GM19023 (cell line): ENCODE measurements at regions not wholly inside any gene's neighbourhood (a gene's known extent, or its start where the extent isn't known, plus 50 kb on each side); places are given as distances from the start of the nearest gene placed in this dataset.
"Not testable (repeated sequence)": the region's sequence is repeated elsewhere in the genome, so short reads cannot be mapped to it uniquely, and the experiment has no call there.

Experiments used
- ATAC-seq: cut with Tn5 transposase; IDR thresholded peaks from one replicate; pipeline ENCODE4 v1.9.1; 2021; ENCODE audit warnings: mild to moderate bottlenecking, moderate library complexity; ENCODE audit not compliant: unreplicated experiment

DNA sequence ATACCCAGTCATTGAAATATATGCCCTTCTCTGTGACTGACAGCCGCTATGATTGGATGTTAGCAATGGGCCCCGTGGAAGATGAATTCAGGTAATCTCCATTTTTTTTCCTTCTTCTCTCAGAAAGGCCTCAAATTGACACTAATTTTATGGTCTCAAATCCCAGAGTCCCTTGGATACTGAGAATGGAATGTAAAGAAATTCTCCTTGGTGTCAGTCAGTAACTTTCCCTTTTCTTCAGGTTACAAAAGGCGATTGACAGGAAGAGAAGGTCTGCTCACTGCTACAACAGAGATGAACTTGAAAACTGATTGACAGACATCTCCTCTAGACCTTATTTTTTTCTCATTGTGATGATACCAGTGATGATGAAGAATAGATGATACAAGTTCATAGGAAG lies 748.3 kb downstream of the MAT2B start:
- no peak for ATAC-seq

DNA sequence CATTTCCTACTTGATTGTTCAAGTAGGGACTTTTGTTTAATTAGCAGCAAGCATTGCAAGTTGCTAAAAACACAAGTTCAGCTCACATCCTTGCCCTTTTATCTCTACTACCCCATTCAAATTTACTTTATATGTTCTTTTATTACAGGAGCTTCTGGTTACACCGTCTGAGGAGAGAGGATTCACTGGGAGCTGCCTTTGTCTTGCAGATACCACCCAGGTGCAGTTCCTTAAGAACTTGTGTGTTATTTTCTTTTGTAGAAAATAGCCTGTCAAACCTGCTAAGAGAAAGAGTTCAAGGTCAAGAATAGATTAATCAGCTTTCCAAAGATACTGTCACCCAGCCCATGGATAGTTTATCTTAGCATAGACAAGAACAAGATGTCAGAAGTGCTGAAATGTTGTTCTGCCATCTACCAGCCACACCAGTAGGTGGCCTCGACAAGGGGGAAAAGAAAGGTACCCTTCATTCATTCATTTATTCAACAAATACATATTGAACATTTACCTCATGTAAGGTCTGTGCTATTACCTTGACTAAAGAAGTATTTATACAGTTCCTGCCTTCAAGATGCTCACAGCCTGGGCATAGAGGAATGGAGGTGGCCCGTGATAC lies 750.3 kb downstream of the MAT2B start:
- ATAC-seq: no peak

DNA sequence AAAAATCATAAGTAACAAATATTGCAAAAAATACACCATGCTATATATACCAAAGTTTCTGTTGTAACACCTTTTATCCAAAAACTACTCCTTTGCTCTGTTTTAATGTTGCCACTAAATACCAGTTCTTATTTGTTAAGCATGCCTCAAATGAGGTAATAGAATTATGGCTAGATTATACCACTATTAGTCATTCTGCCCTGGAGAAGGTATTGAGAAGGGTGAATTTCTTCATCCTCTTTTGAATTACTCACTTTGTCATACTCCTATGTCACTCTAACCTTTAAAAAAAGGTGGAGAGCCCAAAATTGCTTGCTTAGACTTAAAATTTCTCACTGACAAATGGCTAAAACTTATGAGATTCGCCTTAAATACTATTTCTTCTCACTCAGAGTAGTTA lies 750.9 kb downstream of the MAT2B start:
- ATAC-seq: no peak

DNA sequence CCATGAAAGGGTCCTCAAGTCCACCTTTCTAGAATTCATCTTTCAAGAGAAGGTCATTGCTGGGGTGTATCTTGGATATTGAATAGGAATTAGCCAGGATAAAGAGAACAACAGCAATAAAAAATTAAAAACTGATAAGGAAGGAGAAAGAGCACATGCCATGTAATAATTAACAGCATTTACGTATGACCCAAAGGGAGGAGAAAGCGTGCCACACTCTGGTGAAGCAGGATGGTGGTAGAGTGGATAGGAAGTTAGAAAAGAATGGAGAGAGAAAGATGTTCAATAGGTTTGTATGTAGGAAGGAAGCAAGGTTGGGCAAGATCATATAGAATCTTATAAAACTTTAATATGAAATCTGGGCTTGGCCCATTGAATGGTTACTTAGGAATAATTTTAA lies 751.5 kb downstream of the MAT2B start:
- ATAC-seq: no peak

DNA sequence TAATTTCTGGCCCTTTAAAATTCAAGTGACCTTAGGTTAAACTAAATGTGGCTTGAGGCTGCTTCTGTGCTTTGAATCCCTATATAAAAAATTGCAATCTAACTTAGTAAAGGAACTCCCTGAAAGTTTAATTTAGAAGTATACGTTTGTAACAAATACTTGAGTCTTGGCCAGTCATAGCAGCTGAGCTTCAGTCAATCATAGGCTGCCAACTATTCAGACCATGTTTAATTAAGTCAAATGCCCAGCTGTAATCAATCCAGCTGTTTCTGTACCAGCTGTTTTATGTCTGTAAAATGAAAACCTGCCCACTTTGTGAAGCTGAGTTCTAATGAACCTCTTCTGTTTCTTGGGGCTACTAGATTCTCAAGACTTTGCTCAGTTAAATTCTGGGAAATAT lies 760.1 kb downstream of the MAT2B start:
- ATAC-seq: no peak

DNA sequence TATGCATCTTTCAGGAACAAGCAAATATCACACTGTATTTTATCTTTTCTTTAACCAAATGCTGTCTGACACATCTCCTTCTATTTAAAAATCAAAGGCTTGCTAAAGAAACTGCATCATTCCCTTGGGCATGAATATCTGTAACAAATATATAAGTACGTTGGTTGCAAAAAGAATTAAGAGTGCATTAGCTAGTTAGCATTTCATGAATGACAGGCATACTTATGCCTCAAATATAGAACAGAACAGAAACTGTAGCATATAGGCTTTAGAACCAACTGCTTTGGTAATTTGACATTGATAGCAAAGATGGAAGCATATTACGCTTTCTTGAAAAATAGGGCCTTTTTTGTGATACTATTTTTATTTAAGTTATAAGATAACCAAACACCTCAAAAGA lies 761.2 kb downstream of the MAT2B start:
- no peak for ATAC-seq

DNA sequence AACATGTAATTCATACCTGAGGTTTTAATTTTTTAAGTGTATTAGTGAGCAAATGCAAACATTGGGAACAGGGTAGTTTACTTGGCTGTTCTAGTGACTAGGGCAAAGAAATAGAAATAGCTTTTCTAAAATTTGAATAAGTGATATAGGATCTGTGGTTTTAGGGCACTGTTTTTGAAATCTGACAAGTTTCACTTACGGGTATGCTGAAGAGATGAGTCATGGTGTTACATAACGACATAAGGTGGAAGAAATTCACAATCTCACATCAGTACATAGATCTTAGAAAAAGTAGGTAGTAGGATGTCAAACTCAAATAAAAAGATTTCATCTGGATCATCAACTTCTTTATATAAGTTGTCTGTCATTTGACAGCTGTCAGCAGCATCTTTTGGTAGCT lies 772.3 kb downstream of the MAT2B start:
- no peak for ATAC-seq

DNA sequence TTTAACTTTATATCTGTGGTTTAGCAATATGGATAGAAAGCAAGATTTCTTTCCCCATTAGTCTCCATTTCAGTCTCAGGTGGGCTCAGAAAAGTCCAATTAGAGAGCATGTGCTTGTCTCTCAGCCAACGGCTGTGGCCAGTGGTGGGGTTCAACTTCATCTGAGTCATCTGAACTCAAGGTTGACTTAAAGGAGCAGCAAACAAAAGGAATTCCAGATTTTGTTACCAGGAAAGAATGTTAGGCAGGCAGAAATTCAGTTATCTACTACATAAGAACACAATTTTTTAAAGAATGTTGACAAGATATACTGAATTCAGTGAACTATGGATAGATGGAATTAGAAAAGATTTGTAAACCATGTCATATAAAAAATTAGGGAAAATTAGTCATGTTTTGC lies 784.1 kb downstream of the MAT2B start:
- no peak for ATAC-seq

DNA sequence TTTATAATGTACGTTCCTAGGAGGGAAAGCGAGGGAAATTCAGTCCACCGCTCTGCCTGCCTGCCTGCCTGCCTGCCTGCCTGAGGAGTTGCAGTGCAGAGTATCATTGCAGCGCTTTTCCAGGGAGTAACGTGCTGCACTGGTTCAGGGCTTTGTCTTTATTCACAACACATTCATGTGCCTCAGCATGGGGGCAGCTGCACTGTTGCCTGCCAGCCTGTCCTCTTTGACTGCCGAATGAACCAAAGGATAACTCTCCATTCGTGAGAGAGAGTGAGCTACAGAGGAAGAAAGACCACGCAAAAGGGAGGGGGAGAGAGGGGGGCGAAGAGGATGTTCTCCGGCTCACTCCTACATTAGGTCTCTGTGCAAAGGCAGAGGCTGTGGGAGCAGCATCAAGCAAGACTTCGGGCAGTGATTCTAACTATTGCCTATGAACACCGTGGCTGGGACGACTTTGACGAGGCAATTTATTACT lies 791.2 kb downstream of the MAT2B start:
- ATAC-seq: no peak

DNA sequence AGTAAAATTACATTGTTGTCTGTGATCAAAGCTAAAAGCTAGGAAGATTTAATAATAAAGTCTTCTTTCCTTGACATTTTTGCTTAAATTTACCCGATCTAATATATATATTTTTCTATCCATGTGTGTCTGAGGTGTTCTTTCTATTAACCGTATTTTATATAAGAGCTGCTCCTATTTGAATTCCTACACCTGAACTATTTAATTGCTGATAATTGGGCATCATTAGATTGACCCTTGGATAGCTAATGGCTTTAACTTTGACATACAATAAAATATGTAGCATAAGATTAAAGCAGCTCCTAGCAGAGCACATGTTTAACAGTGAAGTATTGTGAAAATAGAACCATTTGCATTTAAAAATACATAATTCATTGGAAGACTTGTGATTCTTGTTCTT lies 792.7 kb downstream of the MAT2B start:
- no peak for ATAC-seq

DNA sequence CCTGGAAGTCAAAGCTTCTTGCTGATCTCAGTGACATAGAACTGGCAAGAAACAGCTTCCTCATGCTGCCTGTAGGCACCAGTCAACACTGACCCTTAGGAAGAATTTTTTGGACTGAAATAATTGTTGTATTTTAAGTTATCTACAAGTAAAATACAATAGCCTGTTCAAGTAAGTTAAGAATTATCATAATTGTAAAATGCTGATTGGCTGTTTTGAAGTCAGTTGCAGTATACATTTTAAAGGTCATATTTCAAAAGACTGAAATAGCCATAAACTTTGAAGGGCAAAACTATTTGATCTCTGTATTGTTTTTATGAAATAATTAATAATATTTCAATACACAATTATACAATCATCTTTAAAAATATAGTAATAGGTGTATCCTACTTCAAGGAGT lies 794.9 kb downstream of the MAT2B start:
- no peak for ATAC-seq

DNA sequence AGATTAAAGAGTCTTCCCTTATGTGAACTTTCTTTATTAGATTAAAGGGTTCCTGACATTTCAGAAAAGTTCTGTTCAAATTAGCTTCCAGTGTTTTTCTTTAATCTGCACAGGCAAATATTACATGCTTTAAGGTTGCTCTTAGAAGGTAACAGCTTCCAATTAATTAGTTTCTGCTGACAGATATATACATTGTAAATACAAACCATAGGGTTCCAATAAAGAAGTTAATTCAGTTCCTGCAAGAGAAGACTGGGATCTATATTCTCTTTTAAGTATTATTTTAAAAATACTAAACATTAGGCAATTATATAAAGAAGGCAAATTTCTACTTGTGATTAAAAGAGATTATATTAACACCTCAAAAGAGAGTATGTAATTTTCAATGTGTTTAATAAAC lies 795.7 kb downstream of the MAT2B start:
- ATAC-seq: no peak

DNA sequence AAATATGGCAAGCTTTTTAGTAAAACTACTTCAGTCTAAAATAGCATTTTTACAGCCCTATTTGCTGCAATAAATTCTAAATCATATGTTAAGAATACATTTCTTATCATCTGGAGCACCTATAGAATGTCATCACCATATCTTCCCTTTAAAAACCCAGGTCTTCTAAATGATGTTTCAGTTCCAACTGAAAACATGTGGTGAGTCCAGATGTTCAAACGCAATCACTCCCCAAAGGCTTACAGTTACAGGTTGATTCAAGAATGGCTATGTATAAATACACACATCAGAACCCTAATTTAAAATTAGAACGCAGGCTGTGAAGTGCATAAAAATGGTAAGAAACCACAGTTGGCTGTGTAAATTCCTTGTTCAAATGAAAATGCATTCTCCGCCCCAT lies 796.3 kb downstream of the MAT2B start:
- ATAC-seq: no peak

DNA sequence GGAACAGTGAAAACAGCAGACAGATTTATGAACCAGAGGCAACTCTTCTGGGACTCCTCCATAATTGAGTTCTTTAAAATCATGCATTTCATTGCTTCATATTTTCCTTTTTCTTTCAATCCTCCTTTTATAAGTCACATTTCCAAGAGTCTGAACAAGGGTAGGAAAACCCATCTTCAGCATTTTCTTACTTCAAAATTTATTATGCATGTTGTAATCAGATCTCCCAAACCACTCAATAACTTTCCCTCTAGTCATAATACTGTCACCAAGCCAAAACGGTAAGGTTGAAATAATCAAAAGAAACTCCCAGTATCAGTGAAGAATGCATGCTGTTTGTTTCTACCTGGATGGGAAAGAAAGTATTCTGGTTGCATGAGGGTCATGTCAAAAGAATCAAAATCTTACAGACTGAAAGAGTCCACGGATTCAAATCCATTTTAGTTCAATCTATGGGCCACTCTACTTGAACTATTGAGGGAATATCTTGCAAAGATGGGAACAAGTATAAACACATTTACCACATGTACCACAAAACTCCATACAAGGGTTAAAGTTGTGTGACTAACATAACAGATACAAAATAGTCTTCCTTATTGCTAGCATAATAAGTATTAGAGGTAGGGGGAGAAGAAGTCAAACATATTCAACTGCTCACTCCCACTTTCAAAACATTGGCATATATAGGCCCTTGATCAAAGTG lies 797.3 kb downstream of the MAT2B start:
- no peak for ATAC-seq

DNA sequence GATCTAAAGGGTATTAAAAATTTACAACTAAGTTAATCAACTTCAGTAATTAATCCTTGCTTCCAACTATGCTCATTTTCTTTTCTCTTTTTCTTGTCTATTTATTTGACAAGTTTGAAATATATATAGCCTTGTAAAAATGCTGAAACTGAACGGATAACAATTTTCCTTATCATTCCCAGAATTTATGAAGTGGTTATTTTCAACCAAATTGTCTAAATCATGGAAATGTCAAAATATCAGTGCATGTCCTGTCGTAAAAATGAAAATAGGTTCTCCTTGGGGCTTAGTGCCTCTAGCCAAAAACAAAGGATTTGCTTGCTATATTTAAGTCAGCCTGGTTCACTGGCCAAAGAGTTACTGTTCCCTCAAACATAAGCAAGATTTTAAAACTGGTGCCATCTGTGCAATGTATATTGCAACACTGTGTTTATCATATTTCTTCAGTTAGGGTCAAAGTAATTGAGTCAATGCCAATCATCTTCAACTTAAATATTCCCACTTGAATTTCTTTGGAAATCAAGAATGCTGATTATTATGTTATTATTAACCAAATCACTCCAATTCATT lies 798.3 kb downstream of the MAT2B start:
- ATAC-seq: no peak

DNA sequence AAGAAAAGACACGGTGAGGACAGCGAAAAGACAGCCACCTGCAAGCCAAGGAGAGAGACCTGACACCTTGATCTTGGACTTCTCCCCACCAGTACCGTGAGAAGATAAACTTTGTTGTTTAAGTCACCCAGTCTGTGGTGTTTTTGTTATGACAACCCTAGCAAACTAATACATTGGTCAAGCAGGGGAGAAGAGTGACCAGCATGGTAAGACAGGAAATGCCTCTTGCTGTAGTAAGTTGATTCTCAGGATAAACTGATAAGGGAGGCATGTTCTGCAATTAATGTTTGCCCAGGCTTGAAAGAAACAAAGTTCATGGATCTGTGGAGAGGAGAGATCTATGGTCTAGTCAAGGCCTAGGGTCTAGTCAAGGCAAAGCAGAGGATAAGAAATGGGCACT lies 801.2 kb downstream of the MAT2B start:
- no peak for ATAC-seq

DNA sequence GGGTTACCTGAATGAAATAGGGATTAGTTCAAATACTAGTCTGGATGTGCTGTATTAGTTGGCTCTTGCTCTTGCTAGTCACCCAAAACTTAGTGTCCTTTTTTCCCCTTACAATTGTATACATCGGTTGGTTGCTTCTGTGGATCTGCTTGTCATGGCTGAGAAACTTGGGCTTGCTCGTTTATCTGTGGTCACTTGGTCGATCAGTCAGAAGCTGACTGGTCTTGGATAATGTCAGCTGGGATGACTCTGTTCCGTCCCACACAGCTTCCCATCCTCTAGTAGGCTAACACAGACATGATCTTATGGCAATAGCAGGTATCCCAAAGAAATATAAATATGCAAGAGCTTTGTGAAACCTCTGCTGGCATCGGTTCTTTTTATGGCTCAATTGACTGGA lies 807.4 kb downstream of the MAT2B start:
- no peak for ATAC-seq

DNA sequence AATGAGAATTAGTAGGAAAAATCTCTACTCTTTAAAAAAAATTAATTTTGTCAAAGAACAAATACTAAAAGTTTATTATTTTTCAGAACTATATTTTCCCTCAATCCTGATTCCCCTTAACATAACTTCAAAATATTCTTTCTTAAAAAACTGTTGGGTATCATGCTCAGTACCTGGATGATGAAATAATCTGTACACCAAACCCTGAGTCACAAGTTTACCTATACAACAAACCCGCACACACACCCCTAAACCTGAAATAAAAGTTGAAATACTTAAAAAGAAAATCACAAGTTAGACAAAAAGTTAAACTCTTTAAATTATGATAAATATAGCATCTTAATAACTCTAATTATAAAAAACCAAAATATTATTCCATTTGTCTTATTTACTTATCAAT lies 812.3 kb downstream of the MAT2B start:
- no peak for ATAC-seq

DNA sequence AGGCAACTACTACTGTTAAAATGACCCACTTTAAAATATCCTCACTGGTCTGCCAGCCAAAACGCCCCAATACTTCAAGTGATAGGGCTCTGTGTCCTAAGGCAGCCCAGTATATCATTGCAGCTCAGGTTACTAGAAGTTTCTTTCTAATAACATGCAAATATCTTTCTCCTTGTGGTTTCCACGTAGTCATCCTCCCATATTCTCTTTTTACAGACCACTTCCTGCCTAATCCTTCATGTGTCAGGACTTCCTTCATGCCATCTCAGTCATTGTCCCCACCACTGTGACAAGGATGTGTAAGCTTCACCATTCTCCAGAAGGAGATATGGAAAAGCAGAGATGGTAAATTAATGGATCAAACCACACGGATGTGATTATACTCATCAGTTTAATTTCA lies 813.7 kb downstream of the MAT2B start:
- ATAC-seq: no peak

DNA sequence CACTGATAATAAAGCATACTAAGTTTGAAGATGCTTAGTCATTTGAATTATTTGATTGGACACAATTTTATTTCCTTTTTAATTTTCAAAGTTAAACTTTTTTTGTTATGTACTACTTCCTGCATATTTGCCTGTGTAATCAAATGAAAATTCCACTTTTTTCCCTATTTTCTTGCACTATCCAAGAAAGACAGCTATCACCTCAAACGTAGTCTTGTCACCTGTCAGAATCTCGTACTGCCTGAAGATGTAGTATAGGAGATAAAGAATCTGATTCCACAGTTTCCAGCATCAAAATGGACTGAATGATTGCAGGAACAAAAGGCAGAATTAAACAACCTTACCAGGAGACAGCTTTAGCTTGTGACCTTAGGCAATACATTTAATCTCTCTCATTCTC lies 818.8 kb downstream of the MAT2B start:
- ATAC-seq: no peak

DNA sequence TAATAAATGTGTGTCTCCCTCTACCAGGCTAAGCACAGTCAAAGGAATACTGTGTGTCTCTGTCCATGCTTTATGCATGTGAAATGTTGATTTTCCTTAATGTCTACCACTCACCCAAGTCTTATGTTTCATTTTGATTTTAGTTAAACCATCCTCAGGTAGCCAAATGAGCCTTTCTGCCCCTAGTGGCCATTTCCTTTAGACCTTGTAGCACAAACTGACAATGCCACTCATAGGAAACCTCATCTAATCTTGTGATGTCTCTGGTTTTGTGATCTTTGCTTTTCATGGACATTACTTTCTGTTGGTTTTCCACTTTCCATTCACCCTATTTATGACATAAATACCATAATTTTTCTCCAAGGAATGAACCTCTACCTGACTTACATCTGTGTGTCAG lies 820.8 kb downstream of the MAT2B start:
- ATAC-seq: no peak

DNA sequence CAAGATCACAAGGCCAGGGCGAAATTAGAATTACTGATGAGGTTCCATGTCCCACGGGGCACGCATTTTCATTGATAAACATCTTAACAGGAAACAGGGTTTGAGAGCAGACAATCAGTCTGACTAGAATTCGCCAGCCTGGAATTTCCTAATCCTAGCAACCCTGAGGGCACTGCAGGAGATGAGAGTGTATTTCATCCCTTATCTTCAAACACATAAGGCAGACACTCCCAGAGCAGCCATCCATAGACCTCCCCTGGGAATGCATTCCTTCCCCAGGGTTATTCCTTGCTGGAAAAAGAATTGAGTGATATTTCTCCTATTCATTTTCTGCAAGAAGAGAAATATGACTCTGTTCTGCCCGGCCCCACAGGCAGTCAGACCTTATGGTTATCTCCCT lies 821.7 kb downstream of the MAT2B start:
- not testable (repeated sequence) for ATAC-seq
